MV-4-11 (cell line): ENCODE measurements at regions not wholly inside any gene's neighbourhood (a gene's known extent, or its start where the extent isn't known, plus 50 kb on each side); places are given as distances from the start of the nearest gene placed in this dataset.
"Not testable (repeated sequence)": the region's sequence is repeated elsewhere in the genome, so short reads cannot be mapped to it uniquely, and the experiment has no call there.

Experiments
- DNase-seq: peaks from one replicate; lab custom pipeline; 2025; lab: John Stamatoyannopoulos, UW

- DNase-seq: no peak
These were observed 97.1 kb downstream of the DAD1 start for GRCh38 chr14:22491683-22492621.

GRCh38 chr14:22491053-22491452, 98.0 kb downstream of the DAD1 start:
- not testable (repeated sequence) for DNase-seq

GRCh38 chr14:22489957-22490950, 98.8 kb downstream of the DAD1 start:
- DNase-seq: no peak

GRCh38 chr14:22489244-22489545, 99.8 kb downstream of the DAD1 start:
- DNase-seq: no peak

- DNase-seq: no peak
These were observed 100.3 kb downstream of the DAD1 start for GRCh38 chr14:22488522-22489243.

GRCh38 chr14:22487941-22488340, 101.1 kb downstream of the DAD1 start:
- no peak for DNase-seq

- no peak for DNase-seq
These were observed 101.6 kb downstream of the DAD1 start for GRCh38 chr14:22487401-22487800.

- DNase-seq: no peak
These were observed 102.3 kb downstream of the DAD1 start for GRCh38 chr14:22486675-22487074.

GRCh38 chr14:22485649-22486048, 103.4 kb downstream of the DAD1 start:
- DNase-seq: no peak

GRCh38 chr14:22485178-22485577, 103.8 kb downstream of the DAD1 start:
- no peak for DNase-seq

GRCh38 chr14:22484632-22485031, 104.4 kb downstream of the DAD1 start:
- DNase-seq: no peak

- DNase-seq: peak; percentile 18
These were observed 105.0 kb downstream of the DAD1 start for GRCh38 chr14:22483863-22484593.

GRCh38 chr14:22482782-22483553, 106.1 kb downstream of the DAD1 start:
- peak; percentile 45 for DNase-seq

- no peak for DNase-seq
These were observed 106.8 kb downstream of the DAD1 start for GRCh38 chr14:22482085-22482694.

- DNase-seq: no peak
These were observed 107.5 kb downstream of the DAD1 start for GRCh38 chr14:22481546-22481945.

GRCh38 chr14:22479776-22480464, 109.1 kb downstream of the DAD1 start:
- DNase-seq: no peak

- DNase-seq: no peak
These were observed 109.9 kb downstream of the DAD1 start for GRCh38 chr14:22479132-22479531.

GRCh38 chr14:22478670-22479069, 110.4 kb downstream of the DAD1 start:
- no peak for DNase-seq

GRCh38 chr14:22478247-22478646, 110.8 kb downstream of the DAD1 start:
- DNase-seq: no peak
